Spleen (tissue), 11 donors: ENCODE measurements at regions not wholly inside any gene's neighbourhood (a gene's known extent, or its start where the extent isn't known, plus 50 kb on each side); places are given as distances from the start of the nearest gene placed in this dataset.

ENCODE experiments used
- DNase-seq: peaks from one replicate; pipeline ENCODE4 v3.0.0-alpha.2; 2020
- H3K27ac ChIP-seq, 8 donors: fragments of 200-600 bp; sonication (generic) in 7 of 8; 1 replicate in 4 of 8; 2 replicates in 4 of 8; pipeline versions ENCODE4 v1.5.0 to v1.8.0; 2016 to 2021; ENCODE audit warnings: inconsistent platforms in 4 of 8, mild to moderate bottlenecking in 4 of 8, moderate library complexity in 1 of 8
- H3K27me3 ChIP-seq, 7 donors: fragments of 200-600 bp; sonication (generic) in 6 of 7; replicated peaks in 1 of 7; 1 replicate in 4 of 7; 2 replicates in 3 of 7; pipeline versions ENCODE4 v1.5.0 to v1.8.0; 2016 to 2021; ENCODE audit warnings: inconsistent platforms in 3 of 7, mild to moderate bottlenecking in 1 of 7
- H3K36me3 ChIP-seq, 6 donors: fragments of 200-600 bp; sonication (generic) in 5 of 6; 1 replicate in 4 of 6; 2 replicates in 2 of 6; pipeline versions ENCODE4 v1.5.0 to v1.8.0; 2016 to 2021; ENCODE audit warnings: inconsistent platforms in 2 of 6
- H3K4me1 ChIP-seq, 6 donors: fragments of 200-600 bp; sonication (generic) in 5 of 6; 1 replicate in 3 of 6; 2 replicates in 3 of 6; pipeline versions ENCODE4 v1.5.0 to v1.8.0; 2016 to 2021; ENCODE audit warnings: inconsistent platforms in 3 of 6
- H3K4me3 ChIP-seq, 8 donors: fragments of 200-600 bp; sonication (generic) in 7 of 8; 1 replicate in 4 of 8; 2 replicates in 4 of 8; pipeline versions ENCODE4 v1.5.0 to v1.8.0; 2016 to 2021; ENCODE audit warnings: inconsistent platforms in 4 of 8, mild to moderate bottlenecking in 4 of 8, moderate library complexity in 2 of 8
- H3K9me3 ChIP-seq, 8 donors: fragments of 200-600 bp; sonication (generic) in 7 of 8; 1 replicate in 4 of 8; 2 replicates in 4 of 8; pipeline versions ENCODE4 v1.5.0 to v1.8.0; 2016 to 2021; ENCODE audit warnings: inconsistent platforms in 4 of 8
- CTCF ChIP-seq, 11 experiments: fragments of 200-600 bp in 7 of 11; fragments of 450-650 bp in 4 of 11; sonication (generic) in 4 of 11; IDR thresholded peaks in 8 of 11; conservative IDR thresholded peaks in 3 of 11; 1 replicate in 7 of 11; 2 replicates in 4 of 11; pipeline versions ENCODE4 v1.4.0 to v1.8.0; 2016 to 2021; ENCODE audit warnings: antibody characterized with exemption in 11 of 11, inconsistent platforms in 4 of 11, mild to moderate bottlenecking in 1 of 11
- POLR2A ChIP-seq, 3 donors: fragments of 450-650 bp; IDR thresholded peaks; one replicate each; pipeline ENCODE4 v1.5.1; 2017; ENCODE audit warnings: antibody characterized with exemption in 3 of 3, mild to moderate bottlenecking in 1 of 3
- POLR2AphosphoS5 ChIP-seq, 3 donors: sonication (generic); formaldehyde crosslinking; IDR thresholded peaks; one replicate each; pipeline ENCODE4 v1.5.1; 2017; ENCODE audit warnings: antibody characterized with exemption in 3 of 3
- WGBS, 5 donors: extraction: QIAGEN DNeasy Blood & Tissue Kit in 3 of 5; methylation state at CpG; one replicate each; pipeline versions ENCODE4 v1.1.5 to v1.1.7; 2013 to 2018; 5-methylcytosine and 5-hydroxymethylcytosine counted together
- intact Hi-C: fragments of 100-400 bp; cut with DNase I; formaldehyde crosslinking; loops from one replicate; pipeline ENCODE4 v1.15.0; 2023; ENCODE audit warnings: low total_unique reads
- donor health status: healthy with polysubstance abuse.
- donor health status: DM: no; HTN: no; CAD: no; lungs with moderate emphysema.
- donor health status: DM: no; HTN: no; CAD: no.
- donor health status: Bipolar disorder and iron deficiency.
- donor health status: healthy.
- donor health status: DM: no; HTN: no; CAD: no.
- donor health status: DM: yes; HTN: yes; CAD: no.

- TF ChIP-seq CTCF (IDR thresholded peaks at IDR 0.05 in 8 of 11, conservative IDR thresholded peaks at IDR 0.05 in 3 of 11): no peak
- Histone ChIP-seq H3K27me3 (peaks cover 0 to 6% (median 0%) of the 10 kb centered on the region in 7 donors), H3K27ac (no peak overlapping the region), H3K4me1 (no peaks in the 10 kb centered on the region), H3K4me3 (no peak overlapping the region), H3K9me3 (no peaks in the 10 kb centered on the region), H3K36me3 (no peaks in the 10 kb centered on the region)
- WGBS, 5 donors: 53 to 66% (median 59%) methylated on average over 20 of the region's 20 CpGs
- DNase-seq: no peak
- intact Hi-C loops: no loop called here
These were observed 238.7 kb upstream of the PLET1 start for GRCh38 chr11:112499153-112499880.

- H3K27me3 ChIP-seq: peaks cover 0 to 6% (median 0%) of the 10 kb centered on the region in 7 donors
- no peak for TF ChIP-seq CTCF (IDR thresholded peaks at IDR 0.05 in 8 of 11, conservative IDR thresholded peaks at IDR 0.05 in 3 of 11)
- TF ChIP-seq POLR2A (IDR thresholded peaks at IDR 0.05): no peak
- no peak for TF ChIP-seq POLR2AphosphoS5 (IDR thresholded peaks at IDR 0.05)
- no peaks in the 10 kb centered on the region for H3K9me3 ChIP-seq
- no peak overlapping the region for H3K4me3 ChIP-seq
- no peak overlapping the region for H3K27ac ChIP-seq
- H3K36me3 ChIP-seq: no peaks in the 10 kb centered on the region
- WGBS, 5 donors: 89 to 98% (median 92%) methylated on average over 10 of the region's 10 CpGs
- intact Hi-C loops: no loop called here
- H3K4me1 ChIP-seq: no peaks in the 10 kb centered on the region
- no peak for DNase-seq
These were observed 239.2 kb upstream of the PLET1 start for GRCh38 chr11:112499881-112500204.

- 67 to 84% (median 72%) methylated on average over 5 of the region's 5 CpGs for WGBS, 5 donors
- no peak for TF ChIP-seq CTCF (IDR thresholded peaks at IDR 0.05 in 8 of 11, conservative IDR thresholded peaks at IDR 0.05 in 3 of 11)
- no peak for TF ChIP-seq POLR2AphosphoS5 (IDR thresholded peaks at IDR 0.05)
- no peak for TF ChIP-seq POLR2A (IDR thresholded peaks at IDR 0.05)
These were observed 242.8 kb upstream of the PLET1 start for GRCh38 chr11:112503410-112503809.

GRCh38 chr11:112504056-112504455, 243.4 kb upstream of the PLET1 start:
- TF ChIP-seq CTCF (IDR thresholded peaks at IDR 0.05 in 8 of 11, conservative IDR thresholded peaks at IDR 0.05 in 3 of 11): no peak
- TF ChIP-seq POLR2A (IDR thresholded peaks at IDR 0.05): no peak
- TF ChIP-seq POLR2AphosphoS5 (IDR thresholded peaks at IDR 0.05): no peak
- intact Hi-C loops: no loop called here
- H3K4me3 ChIP-seq: no peak overlapping the region
- WGBS, 5 donors: 86 to 100% (median 95%) methylated on average over 1 of the region's 1 CpG
- H3K27me3 ChIP-seq: peaks cover 0 to 10% (median 0%) of the 10 kb centered on the region in 7 donors
- H3K9me3 ChIP-seq: no peaks in the 10 kb centered on the region
- no peak for DNase-seq
- no peaks in the 10 kb centered on the region for H3K4me1 ChIP-seq
- H3K27ac ChIP-seq: no peak overlapping the region
- no peaks in the 10 kb centered on the region for H3K36me3 ChIP-seq

More at GRCh38 chr11:112503410-112503809, 242.8 kb upstream of the PLET1 start:
- H3K4me1 ChIP-seq: no peaks in the 10 kb centered on the region
- DNase-seq: no peak
- peaks cover 0 to 6% (median 0%) of the 10 kb centered on the region in 7 donors for H3K27me3 ChIP-seq
- intact Hi-C loops: no loop called here
- H3K9me3 ChIP-seq: no peaks in the 10 kb centered on the region
- no peak overlapping the region for H3K4me3 ChIP-seq
- no peak overlapping the region for H3K27ac ChIP-seq
- H3K36me3 ChIP-seq: no peaks in the 10 kb centered on the region
